ENCODE measurements at regions not wholly inside any gene's neighbourhood (a gene's known extent, or its start where the extent isn't known, plus 50 kb on each side); places are given as distances from the start of the nearest gene placed in this dataset.

DNA sequence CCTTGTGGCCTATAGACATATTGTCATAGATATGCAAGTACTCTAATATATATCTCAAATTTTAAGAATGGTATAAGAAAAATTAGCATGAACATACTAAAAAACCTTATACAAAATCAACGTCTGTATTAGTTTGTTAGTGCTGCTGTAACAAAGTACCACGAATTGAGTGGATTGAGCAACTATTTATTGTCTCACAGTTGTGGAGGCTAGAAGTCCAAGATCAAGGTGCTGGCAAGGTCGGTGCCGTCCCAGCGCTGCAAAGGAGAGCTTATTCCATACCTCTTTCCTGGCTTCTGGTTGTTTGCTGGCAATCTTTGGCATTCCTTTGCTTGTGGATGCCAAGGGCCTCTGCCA is 317.6 kb upstream of the FERMT1 start:
- Histone ChIP-seq H3K36me3 (ENCODE audit: control insufficient read depth in 2 of 2, insufficient read depth in 2 of 2, low read length in 1 of 2) (no peaks in the 10 kb centered on the region), H3K79me2 (ENCODE audit: control insufficient read depth, insufficient read depth, low read length) (no peaks in the 10 kb centered on the region), H3K9ac (ENCODE audit: control insufficient read depth, insufficient read depth, low read length) (no peak overlapping the region), H3K27ac (ENCODE audit: control insufficient read depth, insufficient read depth) (no peak overlapping the region), H3K27me3 (replicated peaks in 1 of 2; ENCODE audit: control insufficient read depth in 2 of 2, insufficient read depth in 2 of 2, low read length in 1 of 2) (no peaks in the 10 kb centered on the region), H3K4me1 (ENCODE audit: control insufficient read depth, insufficient read depth, low read length) (no peaks in the 10 kb centered on the region), H3K4me3 (no peak overlapping the region), H3K9me3 (replicated peaks; ENCODE audit: control insufficient read depth, insufficient read depth, low read length) (no peaks in the 10 kb centered on the region), H4K20me1 (ENCODE audit: control insufficient read depth, insufficient read depth) (no peaks in the 10 kb centered on the region), H2AFZ (ENCODE audit: control insufficient read depth, low read depth, low read length) (no peak overlapping the region), H3K4me2 (ENCODE audit: control insufficient read depth, insufficient read depth) (no peak overlapping the region)
- SMC1A ChIA-PET (ENCODE audit: uncharacterized antibody, unreplicated experiment), result no interaction called here
- FAIRE-seq (no peak), ATAC-seq (no peak), DNase-seq (ENCODE audit: low read depth, low spot score) (no peak)
- TF ChIP-seq RB1 (IDR thresholded peaks at IDR 0.05; ENCODE audit: borderline replicate concordance) (no peak), CREM (IDR thresholded peaks at IDR 0.05; ENCODE audit: low read depth) (no peak), NR2F1 (conservative IDR thresholded peaks at IDR 0.05) (no peak), FOXM1 (IDR thresholded peaks at IDR 0.05; ENCODE audit: low read depth, low read length) (no peak), KAT2A (conservative IDR thresholded peaks at IDR 0.05; ENCODE audit: control insufficient read depth, low read depth, low read length) (no peak)
- TF ChIP-seq, protein P1, sequence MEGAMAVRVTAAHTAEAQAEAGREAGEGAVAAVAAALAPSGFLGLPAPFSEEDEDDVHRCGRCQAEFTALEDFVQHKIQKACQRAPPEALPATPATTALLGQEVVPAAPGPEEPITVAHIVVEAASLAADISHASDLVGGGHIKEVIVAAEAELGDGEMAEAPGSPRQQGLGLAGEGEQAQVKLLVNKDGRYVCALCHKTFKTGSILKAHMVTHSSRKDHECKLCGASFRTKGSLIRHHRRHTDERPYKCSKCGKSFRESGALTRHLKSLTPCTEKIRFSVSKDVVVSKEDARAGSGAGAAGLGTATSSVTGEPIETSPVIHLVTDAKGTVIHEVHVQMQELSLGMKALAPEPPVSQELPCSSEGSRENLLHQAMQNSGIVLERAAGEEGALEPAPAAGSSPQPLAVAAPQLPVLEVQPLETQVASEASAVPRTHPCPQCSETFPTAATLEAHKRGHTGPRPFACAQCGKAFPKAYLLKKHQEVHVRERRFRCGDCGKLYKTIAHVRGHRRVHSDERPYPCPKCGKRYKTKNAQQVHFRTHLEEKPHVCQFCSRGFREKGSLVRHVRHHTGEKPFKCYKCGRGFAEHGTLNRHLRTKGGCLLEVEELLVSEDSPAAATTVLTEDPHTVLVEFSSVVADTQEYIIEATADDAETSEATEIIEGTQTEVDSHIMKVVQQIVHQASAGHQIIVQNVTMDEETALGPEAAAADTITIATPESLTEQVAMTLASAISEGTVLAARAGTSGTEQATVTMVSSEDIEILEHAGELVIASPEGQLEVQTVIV (IDR thresholded peaks at IDR 0.05; ENCODE audit: borderline replicate concordance, partially characterized antibody), result no peak
- POLR2A ChIA-PET, result no interaction called here
- BruUV-seq (replicated peaks), result no TSS peak
- intact Hi-C loops (cut with micrococcal nuclease; ENCODE audit: unreplicated experiment) (no loop called here), in situ Hi-C loops (cut with MboI) (no loop called here)
- RAD21 ChIA-PET (ENCODE audit: unreplicated experiment), result no interaction called here
- WGBS (ENCODE audit: insufficient coverage, insufficient replicate concordance, low lambda C conversion rate, missing lambda C conversion rate), result 39% methylated on average over 5 of the region's 5 CpGs
- CTCF ChIA-PET, result no interaction called here

Measured in GM12878 (cell line).